GM18520 (cell line): ENCODE measurements at regions not wholly inside any gene's neighbourhood (a gene's known extent, or its start where the extent isn't known, plus 50 kb on each side); places are given as distances from the start of the nearest gene placed in this dataset.

ENCODE experiments used
- ATAC-seq: cut with Tn5 transposase; IDR thresholded peaks from one replicate; pipeline ENCODE4 v1.9.1; 2021; ENCODE audit not compliant: unreplicated experiment

DNA sequence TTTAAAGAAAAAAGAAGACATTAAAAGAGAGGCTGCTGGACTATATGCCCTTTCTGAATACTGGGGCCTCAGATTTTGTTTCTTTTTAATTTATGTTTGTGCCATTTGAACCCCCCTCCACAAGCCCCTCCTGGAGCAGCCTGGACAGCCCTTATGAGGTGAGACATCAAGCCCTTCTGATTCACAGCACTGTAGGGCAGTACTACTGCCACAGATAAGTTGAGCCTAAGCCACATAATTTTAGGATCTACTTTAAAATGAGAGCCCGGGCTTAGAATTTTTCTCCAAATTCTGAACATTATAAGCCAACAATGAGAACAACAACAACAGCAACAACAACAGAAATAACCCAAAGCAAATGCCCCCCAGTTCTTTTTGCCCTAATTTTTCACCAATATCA is 256.9 kb upstream of the SALL1 start:
- ATAC-seq, result no peak

DNA sequence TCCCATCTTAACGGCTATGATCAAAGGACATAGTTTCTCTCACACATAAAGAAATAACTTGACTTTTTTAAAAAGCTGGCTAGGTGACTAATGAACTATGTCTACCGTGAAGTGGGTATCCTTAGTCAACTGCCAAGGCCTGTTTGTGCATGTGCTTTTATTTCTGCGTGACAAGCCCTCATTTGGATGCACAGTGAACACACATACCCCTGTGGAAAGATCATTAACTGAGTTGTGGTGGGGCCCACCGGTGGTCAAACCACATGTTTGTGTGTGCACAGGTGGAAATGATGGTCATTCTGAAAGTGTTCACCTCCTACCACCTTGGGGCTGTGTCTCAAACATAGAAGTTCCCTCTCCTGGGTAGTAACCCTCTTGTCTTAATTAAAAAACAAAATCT is 256.1 kb upstream of the SALL1 start:
- peak; percentile 39 for ATAC-seq

DNA sequence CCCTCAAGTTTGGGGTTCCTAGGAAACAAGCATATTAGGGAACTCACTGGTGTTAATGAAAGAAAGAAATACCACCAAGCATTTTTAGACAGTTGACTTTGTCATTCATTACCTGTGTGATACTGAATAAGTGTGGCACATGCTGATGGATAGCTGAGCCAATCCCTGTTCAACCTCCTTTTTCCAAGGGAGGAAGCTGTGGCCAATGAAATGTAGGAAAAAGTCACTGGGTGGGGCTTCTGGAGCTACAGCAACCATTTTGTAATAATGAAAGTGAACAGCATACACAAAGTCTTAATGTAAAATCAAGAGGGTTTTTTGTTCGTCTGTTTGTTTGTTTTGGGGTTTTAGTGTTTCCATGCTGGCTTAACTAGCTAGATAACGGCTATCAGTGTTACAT is 254.3 kb upstream of the SALL1 start:
- no peak for ATAC-seq

DNA sequence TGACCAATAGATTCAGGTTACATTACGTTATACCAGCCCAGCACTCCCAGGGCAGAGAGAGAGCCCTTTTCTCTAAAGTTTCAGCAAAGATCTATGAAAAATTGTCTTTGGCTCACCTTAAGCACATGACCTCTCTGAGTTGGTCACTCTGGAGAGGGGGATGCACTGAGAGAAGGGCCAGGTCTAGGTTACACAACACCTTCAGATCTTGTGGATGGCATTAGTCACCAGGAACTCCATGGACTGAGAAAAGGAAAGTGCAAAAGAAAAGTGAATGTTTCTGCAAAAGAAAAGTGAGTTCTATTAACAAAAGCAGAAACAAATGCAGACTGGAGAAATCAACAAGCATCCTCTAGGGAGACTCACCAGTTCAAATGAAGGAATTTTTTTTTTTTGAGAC is 253.3 kb upstream of the SALL1 start:
- no peak for ATAC-seq

DNA sequence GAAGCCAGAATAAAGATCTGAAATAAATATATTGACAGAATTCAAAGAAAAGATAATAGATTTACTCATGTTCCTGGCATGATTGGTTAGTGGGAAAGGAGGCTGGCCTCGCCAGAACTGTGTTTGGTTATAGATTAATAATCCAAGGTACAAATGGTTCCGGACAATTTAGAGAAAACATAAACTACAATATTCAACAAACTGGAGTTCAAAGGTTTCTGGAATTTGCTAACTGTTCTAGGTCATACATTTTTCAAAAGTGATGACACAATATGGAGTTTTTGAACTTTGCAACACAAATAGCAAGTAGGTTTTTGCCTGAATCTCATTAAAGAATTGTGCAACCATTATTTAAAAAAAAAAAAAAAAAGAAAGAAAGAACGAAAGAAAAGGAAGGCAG is 251.7 kb upstream of the SALL1 start:
- ATAC-seq, result no peak

DNA sequence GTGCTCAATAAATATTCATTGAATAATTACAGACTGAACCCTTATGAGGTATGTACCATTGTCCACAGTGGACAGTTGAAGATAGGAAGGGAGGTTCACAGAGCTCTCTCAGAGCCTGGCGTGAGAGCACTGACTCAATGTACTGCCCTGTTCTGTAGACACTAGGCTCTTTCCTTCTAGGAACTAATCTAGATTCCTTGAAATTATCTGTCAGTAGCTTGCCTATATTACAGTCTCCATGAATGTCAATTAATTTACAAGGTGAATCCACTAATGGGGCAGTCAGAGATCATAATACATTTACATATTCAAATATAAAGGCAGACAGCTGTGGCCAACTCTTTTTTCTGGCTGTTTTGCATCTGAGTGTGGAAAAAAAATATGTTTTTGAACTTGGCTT is 251.2 kb upstream of the SALL1 start:
- ATAC-seq, result no peak

DNA sequence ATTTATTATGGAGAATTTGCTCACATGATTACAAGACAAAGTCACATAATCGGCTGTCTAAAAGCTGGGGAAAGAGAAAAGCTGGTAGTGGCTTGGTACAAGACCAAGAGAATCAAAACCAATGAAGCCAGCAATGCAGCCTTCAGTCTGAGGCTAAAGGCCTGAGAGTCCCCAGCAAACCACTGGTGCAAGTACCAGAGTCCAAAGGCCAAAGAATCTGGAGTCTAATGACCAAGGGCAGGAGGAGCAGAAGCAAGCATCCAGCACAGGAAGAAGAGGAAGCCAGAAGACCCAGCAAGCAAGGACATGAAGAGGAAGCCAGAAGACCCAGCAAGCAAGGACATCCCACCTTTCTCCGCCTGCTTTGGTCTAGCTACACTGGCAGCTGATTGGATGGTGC is 250.6 kb upstream of the SALL1 start:
- no peak for ATAC-seq

DNA sequence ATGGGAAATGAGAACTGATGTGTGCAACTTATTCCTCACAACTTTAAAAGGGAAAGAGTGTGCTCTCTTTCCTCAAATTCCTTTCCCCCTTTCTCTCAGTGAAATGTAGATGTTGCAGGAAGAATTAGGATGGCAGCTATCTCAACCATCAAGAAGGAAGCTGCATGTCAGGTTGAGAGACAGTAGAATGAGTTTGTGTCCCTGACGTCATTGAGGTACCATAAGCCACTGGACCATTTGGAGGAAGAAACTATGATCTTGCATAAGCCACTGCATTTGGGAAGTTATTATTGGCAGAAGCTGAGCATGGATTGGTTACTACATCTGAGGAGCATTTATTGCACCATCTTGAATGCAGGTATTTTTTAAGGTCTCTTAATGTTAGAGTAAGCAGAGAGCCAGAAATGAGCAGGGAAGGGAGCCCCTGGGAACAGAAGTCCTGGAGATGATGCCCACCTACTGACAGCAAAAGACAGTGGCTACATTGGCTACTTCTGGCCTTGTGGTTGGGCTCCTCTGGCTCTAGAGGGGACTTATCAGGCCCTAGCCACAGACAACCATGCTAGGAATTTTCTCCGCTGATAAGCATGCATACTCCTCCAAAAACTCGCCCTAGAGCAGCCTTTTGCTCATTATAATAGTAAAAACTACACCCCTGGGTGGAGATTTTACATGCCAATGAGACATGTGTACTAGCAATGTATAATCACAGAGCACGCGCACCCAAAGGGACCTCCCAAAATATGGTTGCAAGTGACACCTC is 249.0 kb upstream of the SALL1 start:
- ATAC-seq, result no peak

DNA sequence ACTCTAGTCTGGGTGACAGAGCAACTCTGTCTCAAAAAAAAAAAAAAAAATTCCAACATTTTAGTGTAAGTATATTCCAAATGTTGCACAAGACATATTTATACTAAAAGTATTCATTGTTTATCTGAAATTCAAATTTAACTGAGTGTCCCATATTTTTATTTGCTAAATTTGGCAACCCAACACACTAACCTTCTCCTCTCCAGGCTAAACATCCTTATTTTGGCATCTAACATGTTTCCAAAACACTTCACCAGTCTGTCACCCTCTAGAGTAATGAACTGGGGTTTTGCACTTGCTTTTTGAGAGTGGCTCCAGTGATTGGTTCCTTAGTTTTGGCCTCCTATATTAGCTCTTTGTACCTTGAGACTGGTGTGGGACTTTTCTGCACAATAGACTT is 243.4 kb upstream of the SALL1 start:
- ATAC-seq, result no peak

DNA sequence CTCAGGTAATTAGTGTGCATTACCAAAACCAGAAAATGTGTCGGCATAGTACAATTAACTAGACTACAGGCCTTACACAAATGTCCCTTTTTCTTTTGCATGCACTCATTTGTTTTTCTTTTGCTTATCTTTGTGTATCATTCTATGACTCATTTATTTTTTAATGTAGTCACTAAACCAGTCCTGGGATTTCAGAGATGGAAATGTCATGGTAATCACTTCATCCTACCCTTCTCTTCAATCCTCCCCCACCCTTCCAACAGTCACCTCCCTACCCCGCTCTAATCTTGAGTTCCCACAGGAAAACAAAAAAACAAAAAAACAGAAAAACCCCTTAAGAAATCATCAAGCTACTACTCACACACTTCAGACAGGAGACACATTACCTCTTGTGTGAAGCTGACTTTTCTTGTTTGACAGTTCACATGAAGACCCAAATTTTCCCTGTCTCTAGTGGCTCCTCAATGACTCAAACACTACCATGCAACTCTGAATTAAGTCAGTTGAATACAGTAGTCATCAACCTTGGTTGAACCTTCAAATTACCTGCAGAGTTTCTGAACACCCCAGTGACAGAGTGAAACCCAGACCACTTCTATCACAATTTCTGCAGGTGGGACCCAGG is 242.4 kb upstream of the SALL1 start:
- ATAC-seq, result no peak

DNA sequence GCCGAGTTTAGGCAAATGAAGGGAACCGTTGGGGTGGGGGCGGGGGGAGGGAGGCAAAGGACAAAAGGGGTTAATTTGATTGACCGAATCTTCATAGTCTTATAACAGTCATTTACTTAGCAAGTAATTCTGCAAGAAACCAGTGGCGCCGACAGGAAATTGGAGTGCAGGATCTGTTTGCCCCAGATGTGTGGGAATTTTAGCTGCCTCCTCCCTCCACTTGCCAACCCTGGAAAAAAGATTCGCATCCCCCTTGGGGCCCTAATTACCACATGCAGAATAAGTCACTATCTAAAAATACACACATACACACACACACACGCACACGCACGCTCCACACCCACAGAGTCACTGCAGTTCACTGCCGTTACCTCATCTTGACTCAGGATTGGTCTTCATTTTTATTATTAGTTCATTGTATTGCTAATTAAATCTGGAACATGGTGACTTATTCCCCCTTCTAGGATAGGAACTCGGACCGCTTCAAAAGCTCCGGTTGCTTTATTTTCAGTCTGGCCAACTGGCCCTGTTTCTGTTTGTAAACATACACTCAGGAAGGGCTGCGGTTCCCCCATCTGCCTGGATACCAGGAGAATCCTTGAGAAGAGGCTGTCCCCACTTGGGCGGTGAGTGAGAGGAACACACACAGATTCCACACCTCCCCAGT is 241.6 kb upstream of the SALL1 start:
- ATAC-seq, result no peak

DNA sequence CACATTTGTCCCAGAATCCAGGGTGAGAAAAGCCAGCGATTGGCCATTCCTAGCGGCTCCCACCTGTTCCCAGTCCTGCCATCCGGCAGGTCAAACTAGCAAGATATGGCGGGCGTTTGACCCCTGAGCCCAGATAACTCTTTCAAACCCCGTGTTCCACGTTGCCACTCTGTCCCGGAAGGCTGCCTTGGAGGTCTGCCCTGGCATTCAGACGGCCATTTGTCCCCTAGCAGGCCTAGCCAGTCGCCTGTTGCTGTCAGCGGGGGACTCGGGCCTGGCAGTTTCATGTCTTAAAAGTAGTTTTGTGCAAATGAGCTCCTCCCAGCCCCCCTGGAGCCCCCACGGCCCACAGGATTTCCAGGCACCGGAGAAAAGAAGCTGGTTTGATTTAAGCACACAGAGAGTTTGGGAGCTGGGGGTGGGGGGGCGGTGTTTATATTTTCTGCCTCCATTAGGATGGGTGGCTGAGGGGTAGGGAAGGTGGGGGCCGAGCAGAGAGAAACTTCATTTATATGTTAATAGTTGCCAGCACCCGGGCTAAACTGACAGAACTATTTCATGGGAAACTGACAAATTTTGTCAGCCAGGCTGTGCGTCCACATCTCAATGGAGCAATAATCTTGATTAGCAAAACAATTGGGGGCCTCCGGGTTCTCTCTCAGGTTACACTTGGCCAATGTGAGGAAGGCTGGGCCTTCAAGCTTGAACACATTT is 240.9 kb upstream of the SALL1 start:
- ATAC-seq, result no peak

DNA sequence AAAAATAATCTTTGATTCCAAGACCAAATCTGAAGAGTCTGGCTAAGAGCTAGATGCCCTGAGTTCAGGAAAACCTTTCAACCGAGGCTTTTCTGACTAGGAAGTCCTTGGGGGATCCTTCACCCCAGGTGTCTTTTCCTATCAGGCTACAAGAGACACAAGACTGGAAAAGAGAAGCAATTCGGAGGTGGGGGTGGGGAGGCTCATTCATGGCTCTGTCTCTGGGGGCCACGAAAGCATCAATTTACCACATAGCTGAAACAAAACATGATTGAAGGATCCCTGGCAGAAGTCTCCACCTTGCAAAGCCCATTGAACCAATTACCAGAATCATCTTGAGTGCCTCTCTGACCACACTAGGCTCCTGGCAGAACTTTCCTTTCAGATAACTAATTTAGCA is 239.8 kb upstream of the SALL1 start:
- no peak for ATAC-seq

DNA sequence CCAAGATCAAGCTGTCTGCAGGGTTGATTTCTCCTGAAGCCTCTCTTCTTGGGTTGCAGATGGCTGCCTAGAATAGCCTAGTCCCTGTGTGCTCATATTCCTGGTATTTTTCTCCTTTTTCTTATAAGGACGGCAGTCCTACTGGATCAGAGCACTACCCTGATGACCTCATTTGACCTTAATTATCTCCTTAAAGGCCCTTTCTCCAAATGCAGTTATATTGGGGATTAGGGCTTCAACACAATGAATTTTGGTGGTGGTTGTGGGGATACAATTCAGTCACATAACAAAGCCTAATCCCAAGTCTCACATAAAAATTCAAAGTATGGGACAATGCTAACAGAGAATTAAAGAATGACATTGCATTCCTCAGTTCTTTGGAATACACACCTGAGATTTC is 238.8 kb upstream of the SALL1 start:
- ATAC-seq, result no peak

DNA sequence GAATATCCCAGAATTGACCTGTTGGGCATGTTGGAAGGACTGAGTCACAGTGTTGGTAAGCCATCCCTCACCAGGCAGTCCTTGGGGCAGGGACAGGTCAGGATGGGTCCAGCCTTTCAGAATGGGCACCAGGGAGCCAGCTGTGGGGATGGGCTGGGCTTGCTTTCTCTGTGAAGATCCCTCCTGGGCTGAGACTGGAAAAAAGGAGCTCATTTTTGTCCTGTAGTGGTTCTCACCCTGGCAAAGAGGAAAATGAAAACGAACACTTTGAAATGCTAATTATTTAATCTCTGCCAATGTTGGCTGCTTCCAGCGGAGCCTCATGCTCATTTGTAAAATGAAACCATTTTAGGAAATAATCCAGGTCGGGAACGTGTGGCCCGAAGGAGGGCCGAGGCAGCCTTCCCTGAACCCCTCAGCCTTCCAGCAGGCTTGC is 237.5 kb upstream of the SALL1 start:
- no peak for ATAC-seq

DNA sequence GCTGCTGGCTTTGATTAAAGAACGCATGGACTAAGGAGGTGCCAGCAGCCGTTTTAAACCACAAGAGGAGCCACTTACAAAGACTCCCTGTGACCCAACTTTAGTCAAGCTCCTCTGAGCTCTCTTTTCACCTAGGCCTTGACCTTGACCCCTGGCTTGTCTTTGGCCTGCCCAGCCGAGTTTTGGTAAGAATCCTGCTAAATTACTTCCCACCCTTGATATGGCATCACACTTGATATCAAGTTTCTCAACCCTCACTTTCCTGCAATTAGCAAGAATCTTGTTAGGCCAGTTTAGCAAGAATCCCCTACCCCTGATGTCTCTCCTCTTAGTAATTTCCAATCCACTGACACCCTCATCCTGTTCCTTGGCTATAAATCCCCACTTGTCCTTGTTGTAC is 232.8 kb upstream of the SALL1 start:
- no peak for ATAC-seq

DNA sequence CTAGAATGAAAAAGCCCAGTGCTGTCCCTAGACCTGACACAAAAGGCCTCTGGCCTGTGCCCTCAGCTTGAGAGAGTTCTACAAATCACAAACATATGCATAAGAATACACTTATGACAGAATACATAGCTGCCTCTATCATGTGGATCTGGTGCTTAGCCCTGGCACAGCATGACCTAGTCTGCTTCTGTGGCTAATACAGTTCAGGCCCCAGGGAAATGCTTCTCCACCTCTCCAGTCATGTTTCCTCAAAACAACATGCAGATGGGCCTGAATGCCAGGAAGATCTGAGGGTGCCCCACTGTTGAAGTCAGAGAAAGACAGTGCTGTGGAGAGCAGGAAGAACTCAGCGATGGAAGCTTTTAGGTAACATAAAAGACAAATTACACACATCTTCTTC is 231.9 kb upstream of the SALL1 start:
- no peak for ATAC-seq

DNA sequence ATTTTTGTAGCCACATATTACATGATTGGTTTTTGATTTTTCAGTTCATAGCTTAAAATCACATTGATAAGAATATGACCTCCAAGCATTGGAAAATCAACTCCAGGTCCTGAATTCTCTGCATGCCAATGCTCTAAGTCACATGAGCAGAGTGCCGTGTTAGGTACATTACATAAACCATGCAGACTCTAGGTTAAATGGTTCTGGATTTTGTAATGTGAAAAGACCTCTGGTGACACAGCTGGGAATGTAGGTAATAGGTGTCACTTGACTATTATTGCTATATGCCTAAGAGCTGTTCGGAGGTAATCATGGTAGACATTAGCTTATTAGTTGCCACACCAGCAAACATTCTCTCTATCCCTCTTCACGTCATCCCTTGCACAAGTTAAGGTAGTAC is 231.1 kb upstream of the SALL1 start:
- no peak for ATAC-seq

DNA sequence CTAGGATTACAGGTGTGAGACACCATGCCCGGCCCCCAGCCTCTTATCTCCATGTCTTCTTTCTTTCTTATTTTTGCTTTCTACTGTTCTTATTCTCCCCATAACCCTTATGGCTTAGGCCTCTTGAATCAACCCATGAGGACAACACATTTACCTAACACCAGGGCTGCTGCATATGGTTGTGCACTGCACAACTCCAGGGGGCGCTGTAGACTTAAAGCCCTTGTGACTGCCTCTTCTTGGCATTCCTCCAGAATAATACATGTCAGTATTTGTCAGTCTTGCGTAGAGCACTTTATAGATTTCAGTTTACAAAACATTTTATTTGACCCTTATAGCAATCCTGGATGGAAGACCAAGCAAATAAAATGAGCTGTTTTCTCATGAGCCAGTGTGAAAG is 225.0 kb upstream of the SALL1 start:
- ATAC-seq, result no peak

DNA sequence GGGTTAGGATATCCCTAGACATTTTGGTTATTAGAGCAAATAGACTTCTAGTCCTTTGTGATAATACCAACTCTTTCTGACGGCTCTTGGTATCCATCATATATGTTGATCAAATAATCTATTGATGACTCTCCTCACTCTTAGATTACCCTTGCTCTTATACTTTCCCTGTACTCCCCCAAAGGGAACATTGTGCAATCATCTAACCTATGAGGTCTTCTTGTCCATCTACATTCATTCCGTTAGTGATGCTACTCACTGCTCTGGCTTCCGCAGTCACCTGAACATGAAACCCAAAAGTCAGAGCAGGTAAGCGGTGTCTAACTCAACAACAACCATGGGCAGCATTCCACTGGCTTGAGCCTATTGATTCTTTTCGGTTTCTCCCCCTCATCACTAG is 223.7 kb upstream of the SALL1 start:
- ATAC-seq, result no peak

DNA sequence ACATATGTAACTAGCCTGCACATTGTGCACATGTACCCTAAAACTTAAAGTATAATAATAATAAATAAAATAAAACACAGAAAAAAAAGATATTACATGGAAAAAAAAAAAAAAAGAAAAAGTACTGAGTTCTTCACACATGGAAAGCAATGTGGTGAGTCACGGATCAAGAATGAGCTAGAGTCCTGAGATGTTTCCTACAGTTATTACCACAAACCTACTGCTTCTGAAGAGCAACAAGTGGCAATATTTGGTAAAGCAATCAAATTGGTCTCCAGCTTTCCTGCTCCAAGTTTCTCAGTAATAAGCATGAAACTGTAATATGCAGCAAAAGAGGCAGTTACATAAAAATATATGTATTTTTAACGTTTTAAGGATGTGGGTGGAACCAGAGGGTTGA is 223.3 kb upstream of the SALL1 start:
- no peak for ATAC-seq

DNA sequence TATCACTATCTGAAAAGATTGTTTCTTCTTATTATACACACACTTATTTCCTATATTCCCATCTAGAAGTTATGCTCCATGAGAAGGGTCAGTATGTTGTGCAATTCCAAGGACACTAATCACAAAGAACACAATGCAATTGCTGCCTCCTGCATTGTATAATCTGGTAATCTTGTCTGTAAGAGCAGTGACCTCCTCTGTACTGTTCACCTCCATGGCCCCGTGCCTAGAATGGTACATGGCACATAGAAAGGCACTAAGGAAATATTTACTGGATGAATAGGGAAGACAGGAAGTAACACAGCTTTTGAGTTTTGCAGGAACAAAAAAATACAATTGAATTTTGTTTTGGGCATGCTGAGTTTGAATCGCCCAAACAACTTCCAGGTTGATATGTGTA is 214.6 kb upstream of the SALL1 start:
- no peak for ATAC-seq
